HEK293 (cell line): ENCODE measurements at regions not wholly inside any gene's neighbourhood (a gene's known extent, or its start where the extent isn't known, plus 50 kb on each side); places are given as distances from the start of the nearest gene placed in this dataset.

Source experiments
- CTCF ChIA-PET: fragments of 350-600 bp; formaldehyde crosslinking; extraction: SDS; loops from one replicate; lab custom pipeline; 2021; ENCODE audit warnings: antibody characterized with exemption; lab: Yijun Ruan, JAX
- POLR2A ChIA-PET: fragments of 300-600 bp; formaldehyde crosslinking; extraction: SDS; loops from one replicate; lab custom pipeline; 2020; ENCODE audit warnings: antibody characterized with exemption, inconsistent platforms; lab: Yijun Ruan, JAX
- H3K27ac ChIP-seq: fragments of 200-500 bp; sonication (Bioruptor generic); 2 replicates; pipeline ENCODE4 v1.5.1; 2014; ENCODE audit warnings: low read depth, low read length, control low read depth, inconsistent platforms; ENCODE audit errors: extremely low read depth
- H3K36me3 ChIP-seq, 2 experiments: fragments of 200-500 bp in 1 of 2; sonication (Bioruptor generic) in 1 of 2; 1 replicate in 1 of 2; 2 replicates in 1 of 2; pipeline ENCODE4 v1.5.1; 2014 to 2017; ENCODE audit warnings: inconsistent platforms in 2 of 2, low read length in 2 of 2; ENCODE audit not compliant: control insufficient read depth in 2 of 2, insufficient read depth in 1 of 2
- H3K4me1 ChIP-seq: fragments of 200-500 bp; sonication (Bioruptor generic); 2 replicates; pipeline ENCODE4 v1.5.1; 2014; ENCODE audit warnings: mild to moderate bottlenecking, low read length, inconsistent platforms; ENCODE audit not compliant: control insufficient read depth, insufficient read depth
- H3K4me3 ChIP-seq: 2 replicates; pipeline ENCODE4 v1.5.1; 2011; ENCODE audit warnings: low read depth, mild to moderate bottlenecking, control low read depth, low read length, moderate library complexity
- H3K9me3 ChIP-seq: fragments of 200-500 bp; sonication (Bioruptor generic); 2 replicates; pipeline ENCODE4 v1.5.1; 2014; ENCODE audit warnings: low read depth, low read length, inconsistent platforms; ENCODE audit not compliant: control insufficient read depth, insufficient read depth
- OVOL3 ChIP-seq: fragments of 450-650 bp; formaldehyde crosslinking; IDR thresholded peaks from 2 replicates; pipeline ENCODE4 v1.5.1; 2016; ENCODE audit warnings: missing biosample characterization, missing genetic modification characterization
- REPIN1 ChIP-seq: fragments of 450-650 bp; formaldehyde crosslinking; IDR thresholded peaks from 2 replicates; pipeline ENCODE4 v1.5.1; 2017; ENCODE audit warnings: missing biosample characterization, missing genetic modification characterization, low read depth
- SALL2 ChIP-seq: fragments of 450-650 bp; formaldehyde crosslinking; IDR thresholded peaks from 2 replicates; pipeline ENCODE4 v1.5.0; 2017; ENCODE audit warnings: missing biosample characterization, mild to moderate bottlenecking, missing genetic modification characterization, borderline replicate concordance
- SCRT1 ChIP-seq: fragments of 450-650 bp; formaldehyde crosslinking; IDR thresholded peaks from 2 replicates; pipeline ENCODE4 v1.5.1; 2016; ENCODE audit warnings: missing biosample characterization, missing genetic modification characterization, borderline replicate concordance
- SETDB1 ChIP-seq: IDR thresholded peaks from one replicate; pipeline ENCODE4 v1.6.1; 2017; ENCODE audit warnings: mild to moderate bottlenecking, low read length, moderate library complexity, mixed read lengths; ENCODE audit not compliant: insufficient read length
- SP3 ChIP-seq: fragments of 450-650 bp; formaldehyde crosslinking; IDR thresholded peaks from 2 replicates; pipeline ENCODE4 v1.5.1; 2016; ENCODE audit warnings: missing biosample characterization, missing genetic modification characterization
- ZNF146 ChIP-seq: fragments of 450-650 bp; formaldehyde crosslinking; IDR thresholded peaks from 2 replicates; pipeline ENCODE4 v1.5.1; 2016; ENCODE audit warnings: missing biosample characterization, missing genetic modification characterization
- ZNF324 ChIP-seq: fragments of 450-650 bp; formaldehyde crosslinking; IDR thresholded peaks from 2 replicates; pipeline ENCODE4 v1.5.1; 2016; ENCODE audit warnings: missing biosample characterization, missing genetic modification characterization
- ZNF488 ChIP-seq: fragments of 450-650 bp; formaldehyde crosslinking; IDR thresholded peaks from 2 replicates; pipeline ENCODE4 v1.5.1; 2016; ENCODE audit warnings: missing biosample characterization, missing genetic modification characterization
- ZNF521 ChIP-seq: fragments of 450-650 bp; formaldehyde crosslinking; IDR thresholded peaks from 2 replicates; pipeline ENCODE4 v1.5.1; 2017; ENCODE audit warnings: missing biosample characterization, mild to moderate bottlenecking, missing genetic modification characterization
- ZNF600 ChIP-seq: fragments of 450-650 bp; formaldehyde crosslinking; IDR thresholded peaks from 2 replicates; pipeline ENCODE4 v1.5.1; 2016; ENCODE audit warnings: missing biosample characterization, missing genetic modification characterization
- ZNF664 ChIP-seq: fragments of 450-650 bp; formaldehyde crosslinking; IDR thresholded peaks from 2 replicates; pipeline ENCODE4 v1.5.1; 2016; ENCODE audit warnings: missing biosample characterization, missing genetic modification characterization
- ZNF843 ChIP-seq: fragments of 450-650 bp; formaldehyde crosslinking; IDR thresholded peaks from 2 replicates; pipeline ENCODE4 v1.5.1; 2016; ENCODE audit warnings: missing biosample characterization, missing genetic modification characterization
- ZSCAN23 ChIP-seq: fragments of 450-650 bp; formaldehyde crosslinking; IDR thresholded peaks from 2 replicates; pipeline ENCODE4 v1.5.1; 2016; ENCODE audit warnings: missing biosample characterization, missing genetic modification characterization
- TF ChIP-seq, protein P1 (sequence below): fragments of 450-650 bp; formaldehyde crosslinking; IDR thresholded peaks from 2 replicates; pipeline ENCODE4; 2016; ENCODE audit warnings: missing biosample characterization, missing genetic modification characterization
- TF ChIP-seq, protein P2 (sequence below): fragments of 450-650 bp; formaldehyde crosslinking; IDR thresholded peaks from 2 replicates; pipeline ENCODE4 v1.5.1; 2016; ENCODE audit warnings: missing biosample characterization, missing genetic modification characterization
- TF ChIP-seq, protein P3 (sequence below): fragments of 450-650 bp; formaldehyde crosslinking; IDR thresholded peaks from 2 replicates; pipeline ENCODE4 v1.5.1; 2016; ENCODE audit warnings: missing biosample characterization, missing genetic modification characterization
- TF ChIP-seq, protein P4 (sequence below): fragments of 450-650 bp; formaldehyde crosslinking; IDR thresholded peaks from 2 replicates; pipeline ENCODE4 v1.5.1; 2017; ENCODE audit warnings: missing biosample characterization, missing genetic modification characterization
- TF ChIP-seq, protein P5 (sequence below): fragments of 450-650 bp; formaldehyde crosslinking; IDR thresholded peaks from 2 replicates; pipeline ENCODE4 v1.5.1; 2016; ENCODE audit warnings: missing biosample characterization, missing genetic modification characterization

DNA sequence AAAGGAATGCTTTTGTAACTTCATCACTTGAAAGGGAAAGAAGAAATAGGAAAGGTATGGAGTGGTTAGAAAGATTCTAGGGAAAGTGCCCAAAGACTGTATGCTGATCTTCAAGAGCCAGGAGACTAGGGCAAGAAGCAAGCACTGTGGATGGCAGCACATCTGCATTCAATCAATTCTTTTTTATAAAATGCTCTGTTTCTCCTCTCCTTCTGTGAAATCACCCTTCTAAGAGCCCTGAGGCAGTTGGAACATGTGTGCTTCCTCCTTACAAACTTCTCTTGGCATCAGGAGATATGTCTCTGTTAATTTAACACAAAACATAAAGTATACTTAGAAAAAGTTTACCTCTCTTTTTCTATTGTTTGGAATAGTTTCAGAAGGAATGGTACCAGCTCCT lies 1162.2 kb upstream of the GJE1 start (continued):
- TF ChIP-seq, protein P1, sequence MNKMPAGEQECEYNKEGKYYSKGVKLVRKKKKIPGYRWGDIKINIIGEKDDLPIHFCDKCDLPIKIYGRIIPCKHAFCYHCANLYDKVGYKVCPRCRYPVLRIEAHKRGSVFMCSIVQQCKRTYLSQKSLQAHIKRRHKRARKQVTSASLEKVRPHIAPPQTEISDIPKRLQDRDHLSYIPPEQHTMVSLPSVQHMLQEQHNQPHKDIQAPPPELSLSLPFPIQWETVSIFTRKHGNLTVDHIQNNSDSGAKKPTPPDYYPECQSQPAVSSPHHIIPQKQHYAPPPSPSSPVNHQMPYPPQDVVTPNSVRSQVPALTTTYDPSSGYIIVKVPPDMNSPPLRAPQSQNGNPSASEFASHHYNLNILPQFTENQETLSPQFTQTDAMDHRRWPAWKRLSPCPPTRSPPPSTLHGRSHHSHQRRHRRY (tag by site-specific recombination) = no peak
- TF ChIP-seq SALL2 (tag by site-specific recombination) (no peak), OVOL3 (tag by site-specific recombination) (no peak), ZSCAN23 (no peak), ZNF488 (tag by site-specific recombination) (no peak), SCRT1 (no peak)
- TF ChIP-seq, protein P2, sequence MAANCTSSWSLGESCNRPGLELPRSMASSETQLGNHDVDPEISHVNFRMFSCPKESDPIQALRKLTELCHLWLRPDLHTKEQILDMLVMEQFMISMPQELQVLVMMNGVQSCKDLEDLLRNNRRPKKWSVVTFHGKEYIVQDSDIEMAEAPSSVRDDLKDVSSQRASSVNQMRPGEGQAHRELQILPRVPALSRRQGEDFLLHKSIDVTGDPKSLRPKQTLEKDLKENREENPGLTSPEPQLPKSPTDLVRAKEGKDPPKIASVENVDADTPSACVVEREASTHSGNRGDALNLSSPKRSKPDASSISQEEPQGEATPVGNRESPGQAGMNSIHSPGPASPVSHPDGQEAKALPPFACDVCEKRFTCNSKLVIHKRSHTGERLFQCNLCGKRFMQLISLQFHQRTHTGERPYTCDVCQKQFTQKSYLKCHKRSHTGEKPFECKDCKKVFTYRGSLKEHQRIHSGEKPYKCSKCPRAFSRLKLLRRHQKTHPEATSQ = no peak

GRCh38 chr6:140968062-140968461 lies 1164.7 kb upstream of the GJE1 start:
- POLR2A ChIA-PET = no interaction called here
- Histone ChIP-seq H3K4me1 (no peaks in the 10 kb centered on the region), H3K4me3 (no peak overlapping the region), H3K36me3 (no peaks in the 10 kb centered on the region), H3K9me3 (no peaks in the 10 kb centered on the region), H3K27ac (no peak overlapping the region)
- CTCF ChIA-PET = interaction anchor here (0.7 kb wide), 1 partner anchor 50 kb away, joined by 8 read pairs; no protein-coding TSS in a partner anchor
- TF ChIP-seq SP3 (tag by site-specific recombination) (no peak), REPIN1 (tag by site-specific recombination) (no peak), ZNF521 (tag by site-specific recombination) (no peak), ZNF600 (no peak), SETDB1 (no peak), ZNF146 (no peak), ZNF843 (tag by site-specific recombination) (no peak), ZNF664 (no peak), ZNF324 (tag by site-specific recombination) (no peak)
- TF ChIP-seq, protein P3, sequence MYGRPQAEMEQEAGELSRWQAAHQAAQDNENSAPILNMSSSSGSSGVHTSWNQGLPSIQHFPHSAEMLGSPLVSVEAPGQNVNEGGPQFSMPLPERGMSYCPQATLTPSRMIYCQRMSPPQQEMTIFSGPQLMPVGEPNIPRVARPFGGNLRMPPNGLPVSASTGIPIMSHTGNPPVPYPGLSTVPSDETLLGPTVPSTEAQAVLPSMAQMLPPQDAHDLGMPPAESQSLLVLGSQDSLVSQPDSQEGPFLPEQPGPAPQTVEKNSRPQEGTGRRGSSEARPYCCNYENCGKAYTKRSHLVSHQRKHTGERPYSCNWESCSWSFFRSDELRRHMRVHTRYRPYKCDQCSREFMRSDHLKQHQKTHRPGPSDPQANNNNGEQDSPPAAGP (tag by site-specific recombination) = no peak
- TF ChIP-seq, protein P4, sequence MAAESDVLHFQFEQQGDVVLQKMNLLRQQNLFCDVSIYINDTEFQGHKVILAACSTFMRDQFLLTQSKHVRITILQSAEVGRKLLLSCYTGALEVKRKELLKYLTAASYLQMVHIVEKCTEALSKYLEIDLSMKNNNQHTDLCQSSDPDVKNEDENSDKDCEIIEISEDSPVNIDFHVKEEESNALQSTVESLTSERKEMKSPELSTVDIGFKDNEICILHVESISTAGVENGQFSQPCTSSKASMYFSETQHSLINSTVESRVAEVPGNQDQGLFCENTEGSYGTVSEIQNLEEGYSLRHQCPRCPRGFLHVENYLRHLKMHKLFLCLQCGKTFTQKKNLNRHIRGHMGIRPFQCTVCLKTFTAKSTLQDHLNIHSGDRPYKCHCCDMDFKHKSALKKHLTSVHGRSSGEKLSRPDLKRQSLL (tag by site-specific recombination) = no peak
- TF ChIP-seq, protein P5, sequence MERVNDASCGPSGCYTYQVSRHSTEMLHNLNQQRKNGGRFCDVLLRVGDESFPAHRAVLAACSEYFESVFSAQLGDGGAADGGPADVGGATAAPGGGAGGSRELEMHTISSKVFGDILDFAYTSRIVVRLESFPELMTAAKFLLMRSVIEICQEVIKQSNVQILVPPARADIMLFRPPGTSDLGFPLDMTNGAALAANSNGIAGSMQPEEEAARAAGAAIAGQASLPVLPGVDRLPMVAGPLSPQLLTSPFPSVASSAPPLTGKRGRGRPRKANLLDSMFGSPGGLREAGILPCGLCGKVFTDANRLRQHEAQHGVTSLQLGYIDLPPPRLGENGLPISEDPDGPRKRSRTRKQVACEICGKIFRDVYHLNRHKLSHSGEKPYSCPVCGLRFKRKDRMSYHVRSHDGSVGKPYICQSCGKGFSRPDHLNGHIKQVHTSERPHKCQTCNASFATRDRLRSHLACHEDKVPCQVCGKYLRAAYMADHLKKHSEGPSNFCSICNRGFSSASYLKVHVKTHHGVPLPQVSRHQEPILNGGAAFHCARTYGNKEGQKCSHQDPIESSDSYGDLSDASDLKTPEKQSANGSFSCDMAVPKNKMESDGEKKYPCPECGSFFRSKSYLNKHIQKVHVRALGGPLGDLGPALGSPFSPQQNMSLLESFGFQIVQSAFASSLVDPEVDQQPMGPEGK (tag by site-specific recombination) = no peak
